Endothelial cell (in vitro differentiated cells): ENCODE measurements at regions not wholly inside any gene's neighbourhood (a gene's known extent, or its start where the extent isn't known, plus 50 kb on each side); places are given as distances from the start of the nearest gene placed in this dataset.
"Not testable (repeated sequence)": the region's sequence is repeated elsewhere in the genome, so short reads cannot be mapped to it uniquely, and the experiment has no call there.

Experiments used
- DNase-seq: peaks from one replicate; pipeline ENCODE4 v3.0.0; 2021; ENCODE audit warnings: low spot score
- H3K27ac Mint-ChIP-seq: one replicate; pipeline ENCODE4 v1.8.0; 2021; ENCODE audit warnings: mixed read lengths, inconsistent platforms; ENCODE audit not compliant: unreplicated experiment
- H3K27me3 Mint-ChIP-seq: one replicate; pipeline ENCODE4 v1.8.0; 2021; ENCODE audit warnings: mild to moderate bottlenecking, moderate library complexity, mixed read lengths, inconsistent platforms; ENCODE audit not compliant: unreplicated experiment
- H3K36me3 Mint-ChIP-seq: one replicate; pipeline ENCODE4 v1.8.0; 2021; ENCODE audit warnings: mild to moderate bottlenecking, low read depth, mixed read lengths, inconsistent platforms; ENCODE audit not compliant: unreplicated experiment
- H3K4me1 Mint-ChIP-seq: one replicate; pipeline ENCODE4 v1.8.0; 2021; ENCODE audit warnings: mild to moderate bottlenecking, mixed read lengths, inconsistent platforms; ENCODE audit not compliant: unreplicated experiment
- H3K4me3 Mint-ChIP-seq: one replicate; pipeline ENCODE4 v1.8.0; 2021; ENCODE audit warnings: mild to moderate bottlenecking, mixed read lengths, inconsistent platforms; ENCODE audit not compliant: unreplicated experiment
- H3K9me3 Mint-ChIP-seq: one replicate; pipeline ENCODE4 v1.8.0; 2021; ENCODE audit warnings: mixed read lengths, inconsistent platforms; ENCODE audit not compliant: unreplicated experiment
- CTCF ChIP-seq: fragments of 200-600 bp; sonication (generic); IDR thresholded peaks from one replicate; pipeline ENCODE4 v1.5.0; 2021; ENCODE audit warnings: antibody characterized with exemption; ENCODE audit not compliant: unreplicated experiment

GRCh38 chr3:187481426-187481825 is 113.2 kb downstream of the RTP4 start:
- no peak for TF ChIP-seq CTCF

DNA sequence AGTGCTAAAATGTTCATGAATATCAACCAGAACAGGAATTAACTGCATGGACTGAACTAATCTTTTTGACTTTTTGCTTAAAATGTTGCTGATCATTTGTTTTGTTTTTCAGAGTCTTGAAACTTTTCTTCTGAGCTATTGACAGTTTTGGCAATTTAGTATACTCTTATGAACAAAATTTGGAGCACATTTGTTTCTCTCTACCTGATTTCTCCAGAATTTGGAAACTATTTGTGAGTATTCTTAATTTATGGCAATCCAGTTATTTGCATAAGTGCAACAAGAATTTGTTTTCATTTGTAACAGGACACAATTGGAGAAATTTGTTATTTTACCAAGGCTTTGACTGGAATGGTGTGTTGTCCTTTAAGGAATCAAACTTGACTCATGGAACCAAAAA is 107.4 kb downstream of the RTP4 start:
- not testable (repeated sequence) for H3K27ac Mint-ChIP-seq, H3K4me1 Mint-ChIP-seq, H3K36me3 Mint-ChIP-seq, H3K27me3 Mint-ChIP-seq, H3K4me3 Mint-ChIP-seq, DNase-seq
- peaks cover 15% of the 10 kb centered on the region for H3K9me3 Mint-ChIP-seq

More at GRCh38 chr3:187481426-187481825, 113.2 kb downstream of the RTP4 start:
- H3K27me3 Mint-ChIP-seq, result peaks cover 9% of the 10 kb centered on the region
- no peak for DNase-seq
- H3K4me1 Mint-ChIP-seq, result no peaks in the 10 kb centered on the region
- H3K4me3 Mint-ChIP-seq, result no peak overlapping the region
- no peak overlapping the region for H3K27ac Mint-ChIP-seq
- no peaks in the 10 kb centered on the region for H3K9me3 Mint-ChIP-seq
- H3K36me3 Mint-ChIP-seq, result no peaks in the 10 kb centered on the region

GRCh38 chr3:187473778-187474406 is 105.7 kb downstream of the RTP4 start:
- no peak for TF ChIP-seq CTCF
- Mint-ChIP-seq H3K36me3 (peaks cover under 1% of the 10 kb centered on the region), H3K9me3 (peaks cover 18% of the 10 kb centered on the region), H3K27me3 (no peaks in the 10 kb centered on the region), H3K27ac (no peak overlapping the region), H3K4me3 (no peak overlapping the region), H3K4me1 (no peaks in the 10 kb centered on the region)
- DNase-seq, result no peak

DNA sequence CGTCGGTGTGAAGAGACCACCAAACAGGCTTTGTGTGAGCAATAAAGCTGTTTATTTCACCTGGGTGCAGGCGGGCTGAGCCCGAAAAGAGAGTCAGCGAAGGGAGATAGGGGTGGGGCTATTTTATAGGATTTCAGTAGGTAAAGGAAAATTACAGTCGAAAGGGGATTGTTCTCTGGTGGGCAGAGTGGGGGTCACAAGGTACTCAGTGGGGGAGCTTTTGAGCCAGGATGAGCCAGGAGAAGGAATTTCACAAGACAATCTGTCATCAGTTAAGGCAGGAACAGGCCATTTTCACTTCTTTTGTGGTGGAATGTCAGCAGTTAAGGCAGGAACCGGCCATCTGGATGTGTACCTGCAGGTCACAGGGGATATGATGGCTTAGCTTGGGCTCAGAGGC is 98.1 kb downstream of the RTP4 start:
- H3K36me3 Mint-ChIP-seq, result not testable (repeated sequence)

DNA sequence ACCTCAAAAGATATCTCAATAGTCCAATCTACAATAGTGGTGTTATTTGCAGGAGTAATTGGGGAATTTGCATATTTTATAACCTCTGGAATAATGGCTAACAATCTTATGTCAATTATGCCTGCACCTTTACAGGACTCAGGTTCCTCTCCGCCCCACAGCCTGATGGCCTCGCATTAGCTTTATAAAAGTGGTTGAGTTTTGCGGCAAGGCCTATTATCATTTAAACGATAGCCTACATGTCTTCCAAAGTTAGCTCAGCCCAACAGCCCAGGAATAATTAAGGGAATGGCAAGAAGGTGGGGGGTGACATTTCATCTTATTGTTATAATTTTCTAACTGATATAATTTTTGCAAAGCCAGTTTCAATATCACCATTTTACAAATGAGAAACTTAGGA is 97.3 kb downstream of the RTP4 start:
- Mint-ChIP-seq H3K9me3 (peaks cover 4% of the 10 kb centered on the region), H3K4me1 (peaks cover 2% of the 10 kb centered on the region), H3K36me3 (peaks cover 8% of the 10 kb centered on the region), H3K4me3 (no peak overlapping the region), H3K27me3 (peaks cover 8% of the 10 kb centered on the region), H3K27ac (no peak overlapping the region)
- DNase-seq, result no peak
- TF ChIP-seq CTCF, result no peak

More for the DNA sequence above, 98.1 kb downstream of the RTP4 start:
- not testable (repeated sequence) for H3K4me3 Mint-ChIP-seq, H3K27ac Mint-ChIP-seq, H3K4me1 Mint-ChIP-seq, H3K27me3 Mint-ChIP-seq, H3K9me3 Mint-ChIP-seq, DNase-seq

DNA sequence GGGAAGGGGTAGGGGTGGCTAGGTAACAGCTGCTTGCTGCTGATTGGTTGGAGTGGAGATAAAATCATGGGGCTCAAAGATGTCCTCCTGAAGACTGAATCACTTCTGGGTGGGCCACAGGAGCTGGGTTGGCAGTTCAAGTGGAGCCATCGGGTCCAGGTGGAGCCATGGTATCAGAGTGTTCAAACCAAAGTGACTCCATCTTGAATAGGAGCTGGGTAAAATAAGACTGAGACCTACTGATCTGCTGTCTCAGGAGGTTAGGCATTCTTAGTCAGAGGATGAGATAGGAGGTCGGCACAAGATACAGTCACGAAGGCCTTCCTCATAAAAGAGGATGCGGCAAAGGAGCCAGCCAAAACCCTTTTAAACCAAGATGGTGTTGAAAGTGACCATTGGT is 96.5 kb downstream of the RTP4 start:
- Mint-ChIP-seq H3K4me1 (peaks cover 2% of the 10 kb centered on the region), H3K9me3 (no peaks in the 10 kb centered on the region), H3K4me3 (no peak overlapping the region), H3K36me3 (peaks cover 8% of the 10 kb centered on the region), H3K27ac (no peak overlapping the region), H3K27me3 (peaks cover 8% of the 10 kb centered on the region)
- no peak for DNase-seq
- TF ChIP-seq CTCF, result no peak
